Naive B cell (primary cell): ENCODE measurements at regions not wholly inside any gene's neighbourhood (a gene's known extent, or its start where the extent isn't known, plus 50 kb on each side); places are given as distances from the start of the nearest gene placed in this dataset.
"Not testable (repeated sequence)": the region's sequence is repeated elsewhere in the genome, so short reads cannot be mapped to it uniquely, and the experiment has no call there.

Experiments
- ATAC-seq, 2 donors: fragments of 150-1000 bp; cut with Tn5 transposase; 2 replicates each; pipeline ENCODE4 v1.10.0; 2021; ENCODE audit warnings: low read depth in 2 of 2, mild to moderate bottlenecking in 2 of 2, moderate library complexity in 2 of 2
- DNase-seq: peaks from one replicate; pipeline ENCODE4 v3.0.0; 2022
- H3K27ac Mint-ChIP-seq, 6 donors: one replicate each; pipeline ENCODE4 v1.8.0; 2020 to 2022; ENCODE audit warnings: mild to moderate bottlenecking in 6 of 6, mixed read lengths in 6 of 6, moderate library complexity in 5 of 6, inconsistent platforms in 2 of 6
- H3K27me3 Mint-ChIP-seq, 3 donors: one replicate each; pipeline ENCODE4 v1.8.0; 2021 to 2022; ENCODE audit warnings: mixed read lengths in 3 of 3, mild to moderate bottlenecking in 1 of 3
- H3K36me3 Mint-ChIP-seq, 2 donors: one replicate each; pipeline ENCODE4 v1.8.0; 2020 to 2022; ENCODE audit warnings: mixed read lengths in 2 of 2, inconsistent platforms in 1 of 2, mild to moderate bottlenecking in 1 of 2
- H3K4me1 Mint-ChIP-seq, 3 donors: one replicate each; pipeline ENCODE4 v1.8.0; 2020 to 2022; ENCODE audit warnings: mixed read lengths in 3 of 3, inconsistent platforms in 1 of 3, mild to moderate bottlenecking in 1 of 3, moderate library complexity in 1 of 3
- H3K4me3 Mint-ChIP-seq, 8 donors: one replicate each; pipeline ENCODE4 v1.8.0; 2020 to 2022; ENCODE audit warnings: mild to moderate bottlenecking in 8 of 8, mixed read lengths in 8 of 8, moderate library complexity in 8 of 8, inconsistent platforms in 2 of 8
- H3K9me3 Mint-ChIP-seq, 7 donors: one replicate each; pipeline ENCODE4 v1.8.0; 2020 to 2022; ENCODE audit warnings: mixed read lengths in 7 of 7, mild to moderate bottlenecking in 5 of 7, inconsistent platforms in 2 of 7, moderate library complexity in 1 of 7

GRCh38 chr15:31503256-31503655 is 176.6 kb downstream of the KLF13 start:
- H3K27me3 Mint-ChIP-seq: peaks cover 9 to 35% (median 9%) of the 10 kb centered on the region in 3 donors
- DNase-seq (no peak), ATAC-seq (no peak)
- peaks cover 0 to 13% (median 5%) of the 10 kb centered on the region in 7 donors for H3K9me3 Mint-ChIP-seq
- peaks cover 0 to 2% (median 0%) of the 10 kb centered on the region in 3 donors for H3K4me1 Mint-ChIP-seq
- H3K4me3 Mint-ChIP-seq: no peak overlapping the region
- H3K36me3 Mint-ChIP-seq: no peaks in the 10 kb centered on the region
- peak overlapping the region in 2 of 6 donors; percentile 53 to 62 for H3K27ac Mint-ChIP-seq

DNA sequence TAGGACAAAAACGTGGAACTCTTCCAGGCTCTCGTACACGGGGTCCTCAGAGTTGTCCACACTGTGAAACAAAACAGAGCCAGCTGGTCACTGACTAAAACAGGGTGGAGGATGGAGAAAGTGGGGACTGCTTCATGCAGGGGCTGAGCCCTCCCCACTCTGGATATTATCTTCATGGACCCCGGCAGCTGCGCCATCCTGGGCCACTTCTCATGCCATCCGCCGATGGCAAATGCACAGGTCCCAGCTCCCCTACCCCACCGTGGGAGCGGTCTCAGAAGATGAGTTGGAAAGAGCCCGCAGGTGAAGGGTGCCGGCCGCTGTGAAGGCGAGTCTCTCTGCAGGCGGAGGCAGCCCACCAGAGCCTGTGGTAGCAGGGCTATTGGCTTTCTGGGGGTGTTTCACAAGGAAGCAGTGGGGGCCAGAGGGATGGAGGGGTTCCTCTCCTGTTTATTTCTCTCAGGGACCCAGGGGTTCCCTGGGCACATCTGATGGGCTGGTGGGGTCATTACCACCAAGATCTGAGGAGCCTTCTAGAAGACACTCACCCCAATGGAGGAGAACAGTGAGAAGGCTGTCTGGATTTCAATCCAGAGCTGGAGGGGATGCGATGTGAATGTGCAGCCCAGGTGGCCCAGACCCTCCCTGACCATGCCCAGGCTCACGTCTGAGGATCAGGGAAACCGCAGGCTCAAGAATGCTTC is 177.3 kb downstream of the KLF13 start:
- H3K9me3 Mint-ChIP-seq: peaks cover 0 to 13% (median 8%) of the 10 kb centered on the region in 7 donors
- DNase-seq (no peak), ATAC-seq (no peak)
- peaks cover 0 to 2% (median 0%) of the 10 kb centered on the region in 3 donors for H3K4me1 Mint-ChIP-seq
- no peak overlapping the region for H3K4me3 Mint-ChIP-seq
- H3K27ac Mint-ChIP-seq: peak overlapping the region in 1 of 6 donors; percentile 78
- H3K36me3 Mint-ChIP-seq: no peaks in the 10 kb centered on the region
- peaks cover 9 to 35% (median 9%) of the 10 kb centered on the region in 3 donors for H3K27me3 Mint-ChIP-seq

- Mint-ChIP-seq H3K36me3 (no peaks in the 10 kb centered on the region), H3K27ac (no peak overlapping the region), H3K9me3 (peaks cover 0 to 13% (median 8%) of the 10 kb centered on the region in 7 donors), H3K4me3 (no peak overlapping the region), H3K4me1 (peaks cover 0 to 2% (median 0%) of the 10 kb centered on the region in 3 donors), H3K27me3 (peaks cover 9 to 32% (median 9%) of the 10 kb centered on the region in 3 donors)
- ATAC-seq: no peak
- no peak for DNase-seq
These were observed 177.8 kb downstream of the KLF13 start for GRCh38 chr15:31504462-31504839.

- Mint-ChIP-seq H3K9me3 (peaks cover 0 to 13% (median 8%) of the 10 kb centered on the region in 7 donors), H3K27me3 (peaks cover 9 to 18% (median 9%) of the 10 kb centered on the region in 3 donors)
- not testable (repeated sequence) for H3K4me3 Mint-ChIP-seq, DNase-seq, H3K4me1 Mint-ChIP-seq, ATAC-seq, H3K27ac Mint-ChIP-seq, H3K36me3 Mint-ChIP-seq
These were observed 180.9 kb downstream of the KLF13 start for GRCh38 chr15:31507573-31507972.

DNA sequence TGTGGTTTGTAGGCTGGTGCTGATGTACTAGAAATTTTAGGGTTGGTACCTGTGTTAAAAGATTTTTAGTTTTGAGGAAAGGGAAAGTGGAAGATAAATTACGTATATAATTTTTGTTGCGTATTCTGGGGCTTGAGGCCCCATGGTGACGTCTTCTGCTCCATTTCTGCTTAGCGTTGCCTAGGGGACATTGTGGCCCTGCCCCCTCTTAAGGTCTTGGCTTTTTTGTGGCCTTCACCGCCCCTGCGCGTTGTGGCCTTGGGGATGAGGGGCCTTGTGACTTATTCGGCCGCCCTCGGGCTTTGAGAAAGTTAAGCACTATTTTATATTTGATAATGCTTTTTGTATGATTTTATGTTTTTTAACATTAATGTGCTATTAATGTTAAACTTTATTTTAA is 182.0 kb downstream of the KLF13 start:
- Mint-ChIP-seq H3K4me3 (no peak overlapping the region), H3K27ac (no peak overlapping the region), H3K9me3 (peaks cover 0 to 13% (median 8%) of the 10 kb centered on the region in 7 donors), H3K36me3 (no peaks in the 10 kb centered on the region), H3K27me3 (peaks cover 5 to 17% (median 9%) of the 10 kb centered on the region in 3 donors), H3K4me1 (peaks cover 7 to 19% (median 9%) of the 10 kb centered on the region in 3 donors)
- no peak for ATAC-seq
- DNase-seq: no peak

GRCh38 chr15:31510057-31510456 is 183.4 kb downstream of the KLF13 start:
- Mint-ChIP-seq H3K36me3 (no peaks in the 10 kb centered on the region), H3K4me3 (no peak overlapping the region), H3K4me1 (peaks cover 7 to 19% (median 18%) of the 10 kb centered on the region in 3 donors), H3K9me3 (peaks cover 0 to 13% (median 8%) of the 10 kb centered on the region in 7 donors), H3K27ac (no peak overlapping the region), H3K27me3 (peaks cover 6 to 28% (median 20%) of the 10 kb centered on the region in 3 donors)
- ATAC-seq (no peak), DNase-seq (no peak)

GRCh38 chr15:31511707-31512310 is 185.2 kb downstream of the KLF13 start:
- Mint-ChIP-seq H3K27me3 (peaks cover 8 to 45% (median 36%) of the 10 kb centered on the region in 3 donors), H3K36me3 (peaks cover 0 to 11% of the 10 kb centered on the region in 2 donors), H3K4me1 (peaks cover 7 to 21% (median 18%) of the 10 kb centered on the region in 3 donors), H3K4me3 (peak overlapping the region in 2 of 8 donors; percentile 33 to 47), H3K9me3 (peaks cover 2 to 15% (median 8%) of the 10 kb centered on the region in 7 donors), H3K27ac (peak overlapping the region in 3 of 6 donors; percentile 20 to 83 (median 53))
- peak; percentile 54 to 75 for ATAC-seq
- no peak for DNase-seq

DNA sequence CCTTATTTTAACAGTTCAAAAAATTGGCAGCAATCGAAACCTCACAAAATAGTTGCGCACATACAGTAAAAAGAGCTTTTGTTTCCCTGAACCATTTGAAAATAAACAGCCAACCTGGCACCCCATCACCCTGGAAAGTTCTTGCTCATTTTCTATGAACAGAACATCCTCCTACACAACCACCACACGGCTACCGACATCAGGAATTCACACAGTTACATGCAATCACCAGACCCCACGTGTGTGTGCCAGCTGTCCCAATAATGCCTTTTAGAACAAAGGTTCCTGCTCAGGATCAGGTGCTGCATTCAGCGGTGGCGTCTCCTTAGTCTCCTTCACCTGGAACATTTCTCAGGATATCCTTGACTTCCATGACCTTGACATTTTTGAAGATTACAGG is 186.5 kb downstream of the KLF13 start:
- peaks cover 0 to 11% of the 10 kb centered on the region in 2 donors for H3K36me3 Mint-ChIP-seq
- H3K9me3 Mint-ChIP-seq: peaks cover 0 to 6% (median 4%) of the 10 kb centered on the region in 7 donors
- DNase-seq (no peak), ATAC-seq (no peak)
- no peak overlapping the region for H3K4me3 Mint-ChIP-seq
- H3K27ac Mint-ChIP-seq: peak overlapping the region in 1 of 6 donors; percentile 5
- peaks cover 7 to 21% (median 18%) of the 10 kb centered on the region in 3 donors for H3K4me1 Mint-ChIP-seq
- H3K27me3 Mint-ChIP-seq: peaks cover 9 to 47% (median 39%) of the 10 kb centered on the region in 3 donors

DNA sequence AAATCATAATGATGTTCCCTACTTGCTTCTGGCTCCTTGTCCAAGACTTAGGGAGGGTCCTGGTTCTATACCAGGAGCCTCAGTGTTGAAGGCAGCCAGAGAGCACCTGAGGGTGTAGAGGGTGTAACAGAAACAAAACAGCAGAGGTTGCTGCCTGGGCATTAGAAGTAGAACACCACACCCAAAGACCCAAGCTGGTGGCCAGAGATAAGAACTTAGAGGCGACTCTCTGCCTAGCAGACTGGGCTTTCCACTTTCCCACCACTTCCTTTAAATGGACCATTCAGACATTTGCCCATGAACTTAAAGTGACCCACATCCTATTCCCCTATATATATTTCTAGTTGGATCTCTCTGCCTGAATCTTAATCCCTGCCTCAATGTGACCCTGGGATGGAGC is 189.8 kb downstream of the KLF13 start:
- Mint-ChIP-seq H3K27me3 (peaks cover 22 to 61% (median 39%) of the 10 kb centered on the region in 3 donors), H3K27ac (no peak overlapping the region), H3K36me3 (peaks cover 0 to 11% of the 10 kb centered on the region in 2 donors), H3K4me3 (no peak overlapping the region), H3K9me3 (peaks cover 0 to 6% (median 0%) of the 10 kb centered on the region in 7 donors), H3K4me1 (peaks cover 7 to 21% (median 18%) of the 10 kb centered on the region in 3 donors)
- DNase-seq: no peak
- no peak for ATAC-seq

DNA sequence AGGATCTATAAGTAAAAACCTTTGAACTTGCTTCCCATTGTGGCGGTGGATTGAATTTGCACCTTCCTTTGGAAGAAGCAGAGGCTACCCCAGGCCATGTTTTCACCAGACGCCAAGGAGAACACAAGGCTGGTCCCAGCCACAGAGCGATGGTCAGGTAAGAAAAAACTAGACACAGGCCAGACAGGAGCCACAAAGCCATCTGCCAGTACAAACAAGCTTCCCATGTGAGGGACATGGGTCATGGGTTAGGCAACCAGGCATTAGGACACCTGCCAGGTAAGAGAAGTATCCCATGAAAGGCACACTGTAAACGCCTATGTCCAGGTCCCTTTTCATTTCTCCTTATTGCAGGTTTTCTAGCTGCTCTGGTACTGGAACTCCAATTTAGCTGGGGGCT is 190.2 kb downstream of the KLF13 start:
- Mint-ChIP-seq H3K36me3 (peaks cover 0 to 11% of the 10 kb centered on the region in 2 donors), H3K27ac (no peak overlapping the region)
- no peak for ATAC-seq

DNA sequence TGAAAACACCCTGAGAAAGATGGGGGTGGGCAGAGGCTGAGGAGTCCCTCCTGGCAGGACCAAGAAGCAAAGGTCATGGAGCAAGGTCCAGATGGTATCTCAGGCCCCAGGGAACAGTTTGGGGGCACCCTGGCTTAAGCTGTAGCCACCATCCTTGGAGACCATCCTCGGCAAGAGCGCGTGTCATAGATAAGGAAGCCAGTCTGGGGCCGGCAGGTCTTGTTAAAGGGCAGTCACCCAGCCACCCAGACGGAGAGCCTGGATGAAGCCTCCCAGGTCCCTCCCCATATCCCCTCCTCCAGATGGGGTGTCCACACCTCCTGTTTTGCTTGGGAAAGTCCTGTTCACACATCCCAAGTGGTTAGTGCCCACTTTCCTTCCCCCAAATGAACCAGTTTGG is 191.1 kb downstream of the KLF13 start:
- H3K4me3 Mint-ChIP-seq: no peak overlapping the region
- peaks cover 3 to 11% (median 9%) of the 10 kb centered on the region in 3 donors for H3K4me1 Mint-ChIP-seq
- ATAC-seq (no peak), DNase-seq (no peak)
- H3K36me3 Mint-ChIP-seq: peaks cover 0 to 11% of the 10 kb centered on the region in 2 donors
- peaks cover 22 to 64% (median 39%) of the 10 kb centered on the region in 3 donors for H3K27me3 Mint-ChIP-seq
- no peak overlapping the region for H3K27ac Mint-ChIP-seq
- H3K9me3 Mint-ChIP-seq: peaks cover 0 to 6% (median 0%) of the 10 kb centered on the region in 7 donors

More for the DNA sequence above, 190.2 kb downstream of the KLF13 start:
- no peak for DNase-seq
- peaks cover 22 to 61% (median 39%) of the 10 kb centered on the region in 3 donors for H3K27me3 Mint-ChIP-seq
- no peak overlapping the region for H3K4me3 Mint-ChIP-seq
- H3K4me1 Mint-ChIP-seq: peaks cover 7 to 19% (median 17%) of the 10 kb centered on the region in 3 donors
- peaks cover 0 to 6% (median 0%) of the 10 kb centered on the region in 7 donors for H3K9me3 Mint-ChIP-seq

GRCh38 chr15:31522028-31522427 is 195.4 kb downstream of the KLF13 start:
- Mint-ChIP-seq H3K27me3 (peaks cover 13 to 44% (median 23%) of the 10 kb centered on the region in 3 donors), H3K4me1 (peaks cover 0 to 8% (median 0%) of the 10 kb centered on the region in 3 donors), H3K4me3 (no peak overlapping the region), H3K36me3 (no peaks in the 10 kb centered on the region), H3K27ac (peak overlapping the region in 1 of 6 donors; percentile 77), H3K9me3 (no peaks in the 10 kb centered on the region)
- DNase-seq (no peak), ATAC-seq (no peak)

GRCh38 chr15:31523027-31523654 is 196.5 kb downstream of the KLF13 start:
- Mint-ChIP-seq H3K36me3 (no peaks in the 10 kb centered on the region), H3K4me1 (peaks cover 0 to 8% (median 0%) of the 10 kb centered on the region in 3 donors), H3K27me3 (peaks cover 16 to 43% (median 26%) of the 10 kb centered on the region in 3 donors), H3K9me3 (no peaks in the 10 kb centered on the region), H3K4me3 (peak overlapping the region in 1 of 8 donors; percentile 76), H3K27ac (peak overlapping the region in 2 of 6 donors; percentile 11 to 47)
- no peak for DNase-seq
- no peak for ATAC-seq
